Caki2 (cell line): ENCODE measurements at regions not wholly inside any gene's neighbourhood (a gene's known extent, or its start where the extent isn't known, plus 50 kb on each side); places are given as distances from the start of the nearest gene placed in this dataset.

Source experiments
- DNase-seq: peaks from one replicate; pipeline ENCODE4 v3.0.0-alpha.2; 2015; ENCODE audit warnings: low read depth
- in situ Hi-C: cut with HindIII; loops from 2 replicates; pipeline ENCODE4 v1.10.0; 2016; ENCODE audit warnings: low sequenced_read_pairs, low pct_unique_long_range_greater_than_20kb, mixed read lengths

- in situ Hi-C loops, result no loop called here
These were observed 452.8 kb downstream of the ENC1 start for GRCh38 chr5:74187757-74188156.

DNA sequence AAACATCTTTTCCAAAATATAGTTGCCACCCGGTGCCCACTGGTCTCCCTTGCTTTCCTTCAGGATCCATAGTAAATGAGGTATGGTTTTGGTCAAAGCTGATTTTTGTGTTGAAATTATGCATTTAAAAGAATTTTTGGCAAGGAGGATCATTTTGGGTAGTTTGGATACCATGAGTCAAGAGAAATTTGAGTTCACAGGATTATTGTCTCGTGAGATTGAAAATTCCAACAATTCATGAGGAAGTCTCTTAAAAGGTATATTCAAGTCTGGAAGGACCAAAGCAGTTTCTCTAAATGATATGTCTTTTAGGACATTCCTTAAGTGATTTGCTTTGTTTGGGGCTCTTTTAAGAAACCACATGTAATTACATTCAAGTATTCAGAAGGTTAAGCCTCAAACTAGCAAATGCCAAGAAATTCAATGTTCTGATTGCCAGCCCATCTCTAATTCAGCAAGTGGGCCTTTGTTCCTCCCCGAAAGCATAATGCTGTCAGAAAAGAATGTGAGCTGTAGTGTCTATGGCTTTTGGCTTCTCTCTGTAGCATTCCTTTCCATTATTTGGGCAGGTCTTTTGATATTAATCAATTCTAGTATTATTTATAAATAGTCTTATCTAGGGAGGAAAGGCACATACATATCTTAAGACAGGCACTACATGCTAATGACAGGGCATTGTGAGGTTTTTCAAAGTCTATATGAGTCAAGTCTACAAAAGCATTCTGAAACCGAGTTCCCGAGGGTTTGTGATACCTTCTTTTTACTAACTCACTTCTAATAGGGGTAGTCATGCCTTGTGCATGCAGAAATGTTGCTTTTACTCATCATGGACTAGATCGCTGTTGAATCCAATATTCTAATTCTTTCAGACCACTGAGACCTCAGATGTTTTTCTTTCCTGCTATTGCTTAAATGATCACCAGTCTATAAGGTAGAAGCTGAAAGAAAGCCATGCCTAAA is 453.9 kb downstream of the ENC1 start:
- in situ Hi-C loops, result no loop called here
- DNase-seq, result no peak

More at GRCh38 chr5:74187757-74188156, 452.8 kb downstream of the ENC1 start:
- DNase-seq, result no peak

DNA sequence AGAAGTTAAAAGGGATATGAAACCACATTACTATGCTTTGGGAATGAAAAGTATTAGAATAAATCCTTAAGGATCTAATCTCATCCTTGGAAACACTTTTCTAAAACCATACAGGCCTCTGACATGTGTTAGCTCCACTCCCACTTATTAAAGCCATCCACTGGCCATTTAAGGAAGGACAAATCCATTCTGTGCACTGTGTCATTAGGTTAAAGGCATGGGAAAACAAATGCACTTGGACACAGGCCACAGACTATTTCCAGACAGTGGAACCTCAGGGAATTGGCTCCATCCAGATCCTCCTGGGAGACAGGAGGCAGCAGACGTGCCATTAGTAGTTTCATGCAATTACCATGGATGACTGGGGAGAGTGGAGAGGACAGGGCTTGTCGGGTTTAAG is 454.9 kb downstream of the ENC1 start:
- in situ Hi-C loops, result no loop called here
- no peak for DNase-seq

- DNase-seq, result no peak
- in situ Hi-C loops, result no loop called here
These were observed 455.9 kb downstream of the ENC1 start for GRCh38 chr5:74184649-74185048.

- DNase-seq, result no peak
- in situ Hi-C loops, result no loop called here
These were observed 457.5 kb downstream of the ENC1 start for GRCh38 chr5:74183041-74183440.

DNA sequence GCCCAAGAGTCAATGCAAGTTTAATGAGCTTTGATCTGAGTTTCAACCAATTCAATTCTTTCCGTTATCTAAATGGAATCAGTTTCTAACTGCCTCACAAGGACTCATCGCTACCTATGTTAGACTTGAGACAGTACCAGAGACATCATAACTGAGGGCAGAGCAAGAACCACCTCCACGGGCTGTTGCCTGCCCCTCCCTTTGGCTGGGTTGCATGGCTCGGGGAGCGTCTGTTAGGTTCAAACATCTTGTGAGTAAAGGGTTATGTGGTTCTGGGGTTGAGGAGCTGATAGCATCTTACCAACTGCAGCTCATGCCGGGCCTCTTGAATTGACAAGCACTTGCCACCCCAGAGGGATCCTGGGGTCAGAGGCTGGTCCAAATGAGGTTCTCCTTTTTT is 457.9 kb downstream of the ENC1 start:
- DNase-seq, result no peak
- in situ Hi-C loops, result no loop called here

GRCh38 chr5:74179701-74180100 is 460.8 kb downstream of the ENC1 start:
- no peak for DNase-seq
- in situ Hi-C loops, result no loop called here

- in situ Hi-C loops, result no loop called here
- no peak for DNase-seq
These were observed 461.3 kb downstream of the ENC1 start for GRCh38 chr5:74179179-74179578.

DNA sequence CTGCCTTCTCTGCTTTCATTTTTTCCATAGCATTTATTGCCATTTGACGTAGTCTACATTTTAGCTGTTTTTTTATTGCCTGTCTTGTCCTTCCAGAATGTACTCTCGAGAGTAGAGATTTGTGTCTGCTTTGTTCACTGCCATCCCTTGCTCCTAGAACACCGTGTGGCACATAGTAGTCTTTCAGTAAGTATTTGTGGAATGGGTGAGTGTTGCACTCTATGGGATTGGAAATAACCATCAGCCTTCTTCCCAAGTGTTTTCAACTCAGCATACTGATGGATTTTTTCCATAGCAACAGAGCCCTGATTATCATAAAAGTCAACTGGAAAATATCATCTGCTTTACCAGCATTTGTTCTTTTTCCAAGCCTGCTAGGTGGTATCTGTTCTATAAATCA is 462.6 kb downstream of the ENC1 start:
- no peak for DNase-seq
- in situ Hi-C loops, result no loop called here

DNA sequence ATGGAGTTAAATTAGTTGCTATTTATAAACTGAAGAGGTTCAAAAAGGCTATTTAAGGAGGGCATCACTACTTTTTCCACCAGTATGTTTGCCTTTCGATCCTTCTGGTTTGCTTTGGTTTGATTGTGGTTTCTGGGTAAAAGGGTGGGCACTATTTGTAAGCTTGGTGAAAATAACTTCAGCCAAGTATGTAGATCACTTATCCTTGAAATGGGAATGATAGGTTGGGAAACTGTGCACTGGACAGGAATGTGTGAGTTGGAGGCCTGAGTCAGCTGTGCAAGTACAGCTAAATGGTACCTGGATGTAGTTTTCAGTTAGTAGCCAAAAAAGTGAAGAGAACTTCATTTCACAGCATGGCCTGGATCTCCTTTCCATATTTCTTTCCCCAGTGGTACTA is 466.2 kb downstream of the ENC1 start:
- in situ Hi-C loops, result no loop called here
- DNase-seq, result no peak

- in situ Hi-C loops, result no loop called here
- no peak for DNase-seq
These were observed 466.9 kb downstream of the ENC1 start for GRCh38 chr5:74173665-74174064.

GRCh38 chr5:74173241-74173640 is 467.3 kb downstream of the ENC1 start:
- DNase-seq, result no peak

GRCh38 chr5:74169701-74170100 is 470.8 kb downstream of the ENC1 start:
- in situ Hi-C loops, result no loop called here
- DNase-seq, result no peak

More at GRCh38 chr5:74173241-74173640, 467.3 kb downstream of the ENC1 start:
- in situ Hi-C loops, result no loop called here

DNA sequence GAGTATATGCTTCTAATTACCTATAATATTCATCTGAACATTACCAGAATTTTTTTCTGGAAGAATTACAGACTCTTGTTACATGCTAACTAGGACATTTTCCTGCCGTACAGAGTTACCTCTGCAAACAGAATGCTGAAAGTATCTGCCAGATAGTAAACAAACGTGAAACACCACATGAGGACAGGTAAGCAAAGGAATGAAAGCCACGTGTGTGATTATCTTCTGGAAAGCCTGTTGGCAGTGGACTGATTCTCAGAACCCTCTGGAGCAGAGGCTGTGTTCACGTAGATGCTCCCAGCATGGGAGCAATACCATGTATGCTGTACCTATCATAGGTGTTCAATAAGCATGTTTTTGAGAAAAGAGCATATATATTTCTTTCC is 472.6 kb downstream of the ENC1 start:
- no peak for DNase-seq
- in situ Hi-C loops, result no loop called here

- peak; percentile 26 for DNase-seq
- in situ Hi-C loops, result no loop called here
These were observed 473.2 kb downstream of the ENC1 start for GRCh38 chr5:74167206-74167929.

DNA sequence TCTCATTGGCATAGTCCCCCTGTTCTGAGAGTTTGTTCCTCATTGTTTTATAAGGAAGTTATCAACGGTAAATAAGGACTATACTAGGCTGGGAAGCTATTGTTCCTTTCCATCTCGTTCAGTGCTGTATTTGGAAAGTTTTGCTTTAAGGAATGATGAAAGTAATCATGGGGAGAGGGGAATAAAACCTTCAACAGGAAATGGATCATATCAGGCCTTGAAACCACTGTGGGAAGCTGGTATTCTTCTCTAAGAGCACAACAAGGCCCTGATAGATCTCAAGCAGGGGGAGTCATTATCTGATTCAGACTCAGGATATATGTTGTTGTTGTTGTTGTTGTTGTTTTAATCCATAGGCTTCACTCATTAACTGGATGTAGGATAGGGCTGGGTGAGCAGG is 474.5 kb downstream of the ENC1 start:
- DNase-seq, result no peak
- in situ Hi-C loops, result no loop called here

GRCh38 chr5:74164725-74165235 is 475.7 kb downstream of the ENC1 start:
- in situ Hi-C loops, result no loop called here
- DNase-seq, result no peak

- in situ Hi-C loops, result no loop called here
- no peak for DNase-seq
These were observed 478.0 kb downstream of the ENC1 start for GRCh38 chr5:74162524-74162923.

- in situ Hi-C loops, result no loop called here
- no peak for DNase-seq
These were observed 479.4 kb downstream of the ENC1 start for GRCh38 chr5:74161170-74161569.
